ENCODE measurements at regions not wholly inside any gene's neighbourhood (a gene's known extent, or its start where the extent isn't known, plus 50 kb on each side); places are given as distances from the start of the nearest gene placed in this dataset.

DNA sequence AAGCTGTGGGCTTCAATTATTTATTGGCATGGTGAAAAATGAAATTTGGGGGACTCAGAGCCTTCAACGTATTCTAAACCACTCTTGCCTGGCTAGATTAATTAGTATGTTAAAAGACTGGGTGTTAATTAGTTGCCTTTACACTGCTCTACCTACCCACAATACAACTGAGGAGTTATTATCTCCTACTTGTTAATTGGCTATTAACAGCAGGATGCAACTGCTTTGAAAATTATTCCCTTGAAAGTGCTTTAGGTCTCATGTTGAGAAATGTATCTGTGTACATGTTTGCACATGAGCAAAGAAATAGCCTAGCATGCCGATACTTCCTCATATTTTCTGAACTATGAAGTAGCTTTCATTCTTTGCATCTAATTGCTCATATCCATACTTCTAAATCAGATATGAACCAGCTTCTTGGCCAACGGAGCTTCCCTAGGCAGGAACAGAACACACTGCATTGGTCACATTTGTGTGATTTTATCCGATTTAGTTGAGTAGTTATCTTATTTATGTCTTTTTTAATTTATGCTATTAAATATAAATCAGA lies 155.8 kb downstream of the GPAM start:
- H3F3A ChIP-seq (ENCODE audit: low read depth): no peaks in the 10 kb centered on the region
- peaks cover 11% of the 10 kb centered on the region; the same call in 1 of the 2 replicates for H3K9me3 ChIP-seq (ENCODE audit: insufficient read depth, low read depth, low read length)
- H3K4me2 ChIP-seq (ENCODE audit: low read depth, low read length, poor library complexity, severe bottlenecking): no peak overlapping the region
- H2AFZ ChIP-seq (ENCODE audit: low read length): no peak overlapping the region
- H3K9ac ChIP-seq (ENCODE audit: low read depth, low read length, poor library complexity, severe bottlenecking): no peak overlapping the region
- no peaks in the 10 kb centered on the region for H3K9me2 ChIP-seq (replicated peaks; ENCODE audit: low read depth, low read length)
- no peaks in the 10 kb centered on the region for H3K36me3 ChIP-seq (ENCODE audit: insufficient read depth, low read length)
- no peaks in the 10 kb centered on the region for H4K20me1 ChIP-seq (ENCODE audit: insufficient read depth, low read length, poor library complexity, severe bottlenecking)
- H3K27me3 ChIP-seq (ENCODE audit: insufficient read depth, low read length, poor library complexity, severe bottlenecking): no peaks in the 10 kb centered on the region
- no peaks in the 10 kb centered on the region for H3K4me1 ChIP-seq (ENCODE audit: insufficient read depth, low read length, poor library complexity, severe bottlenecking)
- no peaks in the 10 kb centered on the region for H3K79me2 ChIP-seq (ENCODE audit: insufficient read depth, low read length)
- H3K4me3 ChIP-seq (ENCODE audit: low read length, poor library complexity, severe bottlenecking): no peak overlapping the region
- TF ChIP-seq, protein P1, sequence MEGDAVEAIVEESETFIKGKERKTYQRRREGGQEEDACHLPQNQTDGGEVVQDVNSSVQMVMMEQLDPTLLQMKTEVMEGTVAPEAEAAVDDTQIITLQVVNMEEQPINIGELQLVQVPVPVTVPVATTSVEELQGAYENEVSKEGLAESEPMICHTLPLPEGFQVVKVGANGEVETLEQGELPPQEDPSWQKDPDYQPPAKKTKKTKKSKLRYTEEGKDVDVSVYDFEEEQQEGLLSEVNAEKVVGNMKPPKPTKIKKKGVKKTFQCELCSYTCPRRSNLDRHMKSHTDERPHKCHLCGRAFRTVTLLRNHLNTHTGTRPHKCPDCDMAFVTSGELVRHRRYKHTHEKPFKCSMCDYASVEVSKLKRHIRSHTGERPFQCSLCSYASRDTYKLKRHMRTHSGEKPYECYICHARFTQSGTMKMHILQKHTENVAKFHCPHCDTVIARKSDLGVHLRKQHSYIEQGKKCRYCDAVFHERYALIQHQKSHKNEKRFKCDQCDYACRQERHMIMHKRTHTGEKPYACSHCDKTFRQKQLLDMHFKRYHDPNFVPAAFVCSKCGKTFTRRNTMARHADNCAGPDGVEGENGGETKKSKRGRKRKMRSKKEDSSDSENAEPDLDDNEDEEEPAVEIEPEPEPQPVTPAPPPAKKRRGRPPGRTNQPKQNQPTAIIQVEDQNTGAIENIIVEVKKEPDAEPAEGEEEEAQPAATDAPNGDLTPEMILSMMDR (conservative IDR thresholded peaks at IDR 0.05; ENCODE audit: low read length): no peak
- TF ChIP-seq EZH2phosphoT487 (IDR thresholded peaks at IDR 0.05; ENCODE audit: borderline replicate concordance): no peak

DNA sequence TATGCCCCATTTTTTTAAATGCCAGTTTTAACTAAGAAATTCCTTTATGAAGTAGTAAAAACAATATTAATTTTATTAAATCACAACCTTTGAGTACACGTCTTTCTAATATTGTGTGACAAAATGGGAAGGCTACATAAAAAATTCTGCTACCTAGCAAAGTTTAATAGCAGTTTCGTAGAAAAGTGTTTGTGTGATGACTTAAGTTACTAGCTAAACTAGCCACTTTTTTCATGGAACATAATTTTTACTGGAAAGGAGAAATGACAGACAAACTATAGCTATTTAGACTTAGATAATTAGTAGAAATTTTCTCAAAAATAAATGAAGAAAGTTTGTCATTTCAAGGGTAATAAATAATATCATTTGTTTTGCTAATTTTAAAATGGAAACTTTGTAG lies 153.1 kb downstream of the GPAM start:
- Histone ChIP-seq H3K79me2 (ENCODE audit: insufficient read depth, low read length) (no peaks in the 10 kb centered on the region), H3K36me3 (ENCODE audit: insufficient read depth, low read length) (no peaks in the 10 kb centered on the region), H3K4me3 (ENCODE audit: low read length, poor library complexity, severe bottlenecking) (no peak overlapping the region), H3K9me3 (ENCODE audit: insufficient read depth, low read depth, low read length) (peaks cover 11% of the 10 kb centered on the region; the same call in 1 of the 2 replicates), H4K20me1 (ENCODE audit: insufficient read depth, low read length, poor library complexity, severe bottlenecking) (no peaks in the 10 kb centered on the region), H3K9me2 (replicated peaks; ENCODE audit: low read depth, low read length) (no peaks in the 10 kb centered on the region), H3K9ac (ENCODE audit: low read depth, low read length, poor library complexity, severe bottlenecking) (no peak overlapping the region), H3K27me3 (ENCODE audit: insufficient read depth, low read length, poor library complexity, severe bottlenecking) (no peaks in the 10 kb centered on the region), H3K4me2 (ENCODE audit: low read depth, low read length, poor library complexity, severe bottlenecking) (no peak overlapping the region), H2AFZ (ENCODE audit: low read length) (no peak overlapping the region), H3K4me1 (ENCODE audit: insufficient read depth, low read length, poor library complexity, severe bottlenecking) (no peaks in the 10 kb centered on the region), H3F3A (ENCODE audit: low read depth) (no peaks in the 10 kb centered on the region)
- TF ChIP-seq, protein P1 (conservative IDR thresholded peaks at IDR 0.05; ENCODE audit: low read length): no peak
- no peak for TF ChIP-seq EZH2phosphoT487 (IDR thresholded peaks at IDR 0.05; ENCODE audit: borderline replicate concordance)

DNA sequence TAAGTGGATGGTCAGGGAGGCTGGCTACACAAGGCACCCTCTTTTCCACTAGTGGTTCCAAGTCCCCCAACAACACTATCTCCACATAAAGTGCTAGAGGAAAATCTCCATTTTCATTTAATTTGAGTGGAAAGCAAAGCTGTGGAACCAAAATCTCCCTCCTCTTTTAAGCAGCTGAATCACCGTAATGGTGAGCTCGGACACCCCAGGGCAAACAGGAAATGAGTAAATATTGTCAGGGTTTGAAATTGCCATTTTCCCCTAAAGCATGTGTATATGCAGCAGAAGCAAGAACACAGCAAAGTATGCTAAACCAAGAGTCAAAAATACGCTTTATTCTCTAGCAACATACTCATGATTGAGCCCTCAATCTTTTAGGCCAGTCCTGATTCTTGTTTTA lies 143.7 kb downstream of the GPAM start:
- Histone ChIP-seq H3K9me2 (replicated peaks; ENCODE audit: low read depth, low read length) (no peaks in the 10 kb centered on the region), H2AFZ (ENCODE audit: low read length) (peak overlapping the region; percentile 29; the same call in 1 of the 2 replicates), H3K27me3 (ENCODE audit: insufficient read depth, low read length, poor library complexity, severe bottlenecking) (no peaks in the 10 kb centered on the region), H3F3A (ENCODE audit: low read depth) (no peaks in the 10 kb centered on the region), H3K36me3 (ENCODE audit: insufficient read depth, low read length) (no peaks in the 10 kb centered on the region), H3K4me2 (ENCODE audit: low read depth, low read length, poor library complexity, severe bottlenecking) (peak overlapping the region; percentile 7), H3K9me3 (ENCODE audit: insufficient read depth, low read depth, low read length) (no peaks in the 10 kb centered on the region), H3K4me3 (ENCODE audit: low read length, poor library complexity, severe bottlenecking) (no peak overlapping the region), H3K9ac (ENCODE audit: low read depth, low read length, poor library complexity, severe bottlenecking) (no peak overlapping the region), H3K79me2 (ENCODE audit: insufficient read depth, low read length) (no peaks in the 10 kb centered on the region), H4K20me1 (ENCODE audit: insufficient read depth, low read length, poor library complexity, severe bottlenecking) (no peaks in the 10 kb centered on the region), H3K4me1 (ENCODE audit: insufficient read depth, low read length, poor library complexity, severe bottlenecking) (no peaks in the 10 kb centered on the region)
- no peak for TF ChIP-seq EZH2phosphoT487 (IDR thresholded peaks at IDR 0.05; ENCODE audit: borderline replicate concordance)
- TF ChIP-seq, protein P1 (conservative IDR thresholded peaks at IDR 0.05; ENCODE audit: low read length): no peak

Measured in Loucy (cell line).